SK-N-SH (cell line): ENCODE measurements at regions not wholly inside any gene's neighbourhood (a gene's known extent, or its start where the extent isn't known, plus 50 kb on each side); places are given as distances from the start of the nearest gene placed in this dataset.

Experiments used
- CTCF ChIP-seq: fragments of 200-600 bp; sonication (generic); IDR thresholded peaks from 2 replicates; pipeline ENCODE4 v1.6.1; 2017; ENCODE audit warnings: antibody characterized with exemption, mild to moderate bottlenecking, moderate library complexity
- FOXM1 ChIP-seq: IDR thresholded peaks from 2 replicates; pipeline ENCODE4 v1.4.0; 2012; ENCODE audit warnings: low read depth, mild to moderate bottlenecking
- YY1 ChIP-seq: IDR thresholded peaks from 2 replicates; pipeline ENCODE4 v1.4.0; 2012; ENCODE audit warnings: low read depth, mild to moderate bottlenecking

GRCh38 chr18:27600245-27600644 lies 415.1 kb upstream of the CHST9 start:
- no peak for TF ChIP-seq FOXM1
- no peak for TF ChIP-seq CTCF
- no peak for TF ChIP-seq YY1
